ENCODE measurements at regions not wholly inside any gene's neighbourhood (a gene's known extent, or its start where the extent isn't known, plus 50 kb on each side); places are given as distances from the start of the nearest gene placed in this dataset.

DNA sequence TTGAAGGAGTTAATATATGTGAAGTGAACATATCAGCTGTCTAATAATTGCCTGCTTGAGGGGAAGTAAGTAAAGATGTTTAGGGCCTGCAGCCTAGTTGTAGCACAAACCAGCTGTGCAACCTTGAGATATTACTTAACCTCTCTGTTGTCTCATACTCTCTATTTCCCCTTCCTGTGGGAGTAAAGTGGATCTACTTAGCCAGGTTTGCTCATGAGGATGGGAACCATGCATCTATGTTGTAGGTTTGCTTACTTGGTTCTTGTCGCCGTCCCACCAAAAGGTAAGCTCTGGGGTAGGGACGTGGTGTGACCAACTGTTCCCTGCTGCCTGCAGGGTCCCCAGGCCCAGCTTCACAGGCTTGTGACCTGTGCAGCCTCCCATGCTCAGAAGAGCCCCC lies 362.7 kb upstream of the SULF2 start:
- no peak for TF ChIP-seq POLR2A (IDR thresholded peaks at IDR 0.05)
- TF ChIP-seq, protein P1, sequence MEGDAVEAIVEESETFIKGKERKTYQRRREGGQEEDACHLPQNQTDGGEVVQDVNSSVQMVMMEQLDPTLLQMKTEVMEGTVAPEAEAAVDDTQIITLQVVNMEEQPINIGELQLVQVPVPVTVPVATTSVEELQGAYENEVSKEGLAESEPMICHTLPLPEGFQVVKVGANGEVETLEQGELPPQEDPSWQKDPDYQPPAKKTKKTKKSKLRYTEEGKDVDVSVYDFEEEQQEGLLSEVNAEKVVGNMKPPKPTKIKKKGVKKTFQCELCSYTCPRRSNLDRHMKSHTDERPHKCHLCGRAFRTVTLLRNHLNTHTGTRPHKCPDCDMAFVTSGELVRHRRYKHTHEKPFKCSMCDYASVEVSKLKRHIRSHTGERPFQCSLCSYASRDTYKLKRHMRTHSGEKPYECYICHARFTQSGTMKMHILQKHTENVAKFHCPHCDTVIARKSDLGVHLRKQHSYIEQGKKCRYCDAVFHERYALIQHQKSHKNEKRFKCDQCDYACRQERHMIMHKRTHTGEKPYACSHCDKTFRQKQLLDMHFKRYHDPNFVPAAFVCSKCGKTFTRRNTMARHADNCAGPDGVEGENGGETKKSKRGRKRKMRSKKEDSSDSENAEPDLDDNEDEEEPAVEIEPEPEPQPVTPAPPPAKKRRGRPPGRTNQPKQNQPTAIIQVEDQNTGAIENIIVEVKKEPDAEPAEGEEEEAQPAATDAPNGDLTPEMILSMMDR (IDR thresholded peaks at IDR 0.05), result no peak

All from esophagus squamous epithelium (tissue), 4 donors.